IPS DF 4.7 (cell line): ENCODE measurements at regions not wholly inside any gene's neighbourhood (a gene's known extent, or its start where the extent isn't known, plus 50 kb on each side); places are given as distances from the start of the nearest gene placed in this dataset.
"Not testable (repeated sequence)": the region's sequence is repeated elsewhere in the genome, so short reads cannot be mapped to it uniquely, and the experiment has no call there.

Source experiments
- DNase-seq: peaks from one replicate; pipeline ENCODE4 v3.0.0-alpha.2; 2013; ENCODE audit warnings: low spot score; ENCODE audit errors: extremely low read depth

- DNase-seq, result no peak
These were observed 1364.6 kb upstream of the EPHA6 start for GRCh38 chr3:95449841-95450240.

GRCh38 chr3:95453242-95453641 is 1361.2 kb upstream of the EPHA6 start:
- DNase-seq, result no peak

- no peak for DNase-seq
These were observed 1357.6 kb upstream of the EPHA6 start for GRCh38 chr3:95456835-95457234.

GRCh38 chr3:95459706-95460105 is 1354.7 kb upstream of the EPHA6 start:
- no peak for DNase-seq

- DNase-seq, result no peak
These were observed 1354.1 kb upstream of the EPHA6 start for GRCh38 chr3:95460274-95460673.

GRCh38 chr3:95462161-95462560 is 1352.2 kb upstream of the EPHA6 start:
- no peak for DNase-seq

- DNase-seq, result no peak
These were observed 1350.0 kb upstream of the EPHA6 start for GRCh38 chr3:95464346-95464745.

- no peak for DNase-seq
These were observed 1346.1 kb upstream of the EPHA6 start for GRCh38 chr3:95468331-95468730.

GRCh38 chr3:95474338-95474737 is 1340.1 kb upstream of the EPHA6 start:
- DNase-seq, result no peak

- DNase-seq, result no peak
These were observed 1337.9 kb upstream of the EPHA6 start for GRCh38 chr3:95476534-95476933.

GRCh38 chr3:95506174-95506573 is 1308.2 kb upstream of the EPHA6 start:
- DNase-seq, result no peak

- DNase-seq, result no peak
These were observed 1306.3 kb upstream of the EPHA6 start for GRCh38 chr3:95508124-95508523.

GRCh38 chr3:95511828-95512227 is 1302.6 kb upstream of the EPHA6 start:
- no peak for DNase-seq

GRCh38 chr3:95514260-95514659 is 1300.1 kb upstream of the EPHA6 start:
- no peak for DNase-seq

GRCh38 chr3:95521396-95521795 is 1293.0 kb upstream of the EPHA6 start:
- no peak for DNase-seq

- no peak for DNase-seq
These were observed 1291.9 kb upstream of the EPHA6 start for GRCh38 chr3:95522449-95522848.

- no peak for DNase-seq
These were observed 1274.4 kb upstream of the EPHA6 start for GRCh38 chr3:95539950-95540483.

- DNase-seq, result no peak
These were observed 1248.9 kb upstream of the EPHA6 start for GRCh38 chr3:95565502-95565901.

- no peak for DNase-seq
These were observed 1247.0 kb upstream of the EPHA6 start for GRCh38 chr3:95567346-95567745.

GRCh38 chr3:95586754-95587153 is 1227.6 kb upstream of the EPHA6 start:
- no peak for DNase-seq

GRCh38 chr3:95587641-95588040 is 1226.8 kb upstream of the EPHA6 start:
- not testable (repeated sequence) for DNase-seq

GRCh38 chr3:95588473-95588872 is 1225.9 kb upstream of the EPHA6 start:
- no peak for DNase-seq

GRCh38 chr3:95595416-95596075 is 1218.8 kb upstream of the EPHA6 start:
- DNase-seq, result no peak

GRCh38 chr3:95607926-95608325 is 1206.5 kb upstream of the EPHA6 start:
- no peak for DNase-seq
